ENCODE measurements at regions not wholly inside any gene's neighbourhood (a gene's known extent, or its start where the extent isn't known, plus 50 kb on each side); places are given as distances from the start of the nearest gene placed in this dataset.

GRCh38 chr20:50395914-50396488 is 114.2 kb upstream of the PTPN1 start:
- no peak for DNase-seq

GRCh38 chr20:50396623-50397022 is 113.6 kb upstream of the PTPN1 start:
- DNase-seq, result no peak

GRCh38 chr20:50397058-50397457 is 113.1 kb upstream of the PTPN1 start:
- no peak for DNase-seq

- DNase-seq, result no peak
Observed at GRCh38 chr20:50398064-50398463, 112.1 kb upstream of the PTPN1 start.

GRCh38 chr20:50398471-50398820 is 111.7 kb upstream of the PTPN1 start:
- DNase-seq, result no peak

DNA sequence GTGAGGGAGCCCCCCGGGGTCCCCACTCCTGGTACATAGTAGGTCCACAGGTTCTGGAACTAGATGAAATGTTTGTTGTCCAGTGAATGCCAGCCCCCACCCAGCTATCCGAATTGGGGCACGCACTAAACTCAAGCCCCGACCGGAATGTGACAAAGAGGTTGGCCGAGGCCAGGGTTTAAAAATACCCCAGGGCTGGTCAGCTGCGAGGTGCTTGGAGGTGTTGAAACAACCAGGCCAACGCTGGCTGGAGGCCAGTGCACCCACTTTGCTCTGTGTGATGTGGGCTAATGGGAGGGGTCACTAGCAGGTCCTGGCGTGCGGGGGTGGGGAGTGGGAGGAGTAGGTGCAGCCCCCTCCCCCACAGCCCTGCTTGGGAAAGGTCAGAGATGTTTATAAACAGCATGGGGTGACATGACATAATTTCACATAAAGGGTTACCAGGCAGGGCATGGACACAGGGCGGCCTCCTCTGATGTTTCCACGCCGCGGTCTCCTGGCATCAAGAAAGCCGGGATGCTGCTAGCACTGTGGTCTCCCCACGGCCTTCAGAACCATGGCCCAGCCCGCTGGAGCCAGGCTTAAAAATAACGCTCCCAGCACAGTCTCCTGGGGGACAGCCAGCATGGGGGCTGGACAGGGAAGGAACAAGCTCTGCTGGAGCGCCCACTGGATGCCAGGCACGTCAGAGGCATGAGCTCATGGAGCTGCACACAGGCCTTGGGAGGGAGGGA is 111.2 kb upstream of the PTPN1 start:
- peak; percentile 52 for DNase-seq

- no peak for DNase-seq
Observed at GRCh38 chr20:50399555-50399916, 110.6 kb upstream of the PTPN1 start.

GRCh38 chr20:50399917-50400704 is 110.1 kb upstream of the PTPN1 start:
- no peak for DNase-seq

GRCh38 chr20:50400705-50401586 is 109.2 kb upstream of the PTPN1 start:
- no peak for DNase-seq

- no peak for DNase-seq
Observed at GRCh38 chr20:50401587-50402418, 108.4 kb upstream of the PTPN1 start.

GRCh38 chr20:50403565-50404418 is 106.4 kb upstream of the PTPN1 start:
- DNase-seq, result no peak

DNA sequence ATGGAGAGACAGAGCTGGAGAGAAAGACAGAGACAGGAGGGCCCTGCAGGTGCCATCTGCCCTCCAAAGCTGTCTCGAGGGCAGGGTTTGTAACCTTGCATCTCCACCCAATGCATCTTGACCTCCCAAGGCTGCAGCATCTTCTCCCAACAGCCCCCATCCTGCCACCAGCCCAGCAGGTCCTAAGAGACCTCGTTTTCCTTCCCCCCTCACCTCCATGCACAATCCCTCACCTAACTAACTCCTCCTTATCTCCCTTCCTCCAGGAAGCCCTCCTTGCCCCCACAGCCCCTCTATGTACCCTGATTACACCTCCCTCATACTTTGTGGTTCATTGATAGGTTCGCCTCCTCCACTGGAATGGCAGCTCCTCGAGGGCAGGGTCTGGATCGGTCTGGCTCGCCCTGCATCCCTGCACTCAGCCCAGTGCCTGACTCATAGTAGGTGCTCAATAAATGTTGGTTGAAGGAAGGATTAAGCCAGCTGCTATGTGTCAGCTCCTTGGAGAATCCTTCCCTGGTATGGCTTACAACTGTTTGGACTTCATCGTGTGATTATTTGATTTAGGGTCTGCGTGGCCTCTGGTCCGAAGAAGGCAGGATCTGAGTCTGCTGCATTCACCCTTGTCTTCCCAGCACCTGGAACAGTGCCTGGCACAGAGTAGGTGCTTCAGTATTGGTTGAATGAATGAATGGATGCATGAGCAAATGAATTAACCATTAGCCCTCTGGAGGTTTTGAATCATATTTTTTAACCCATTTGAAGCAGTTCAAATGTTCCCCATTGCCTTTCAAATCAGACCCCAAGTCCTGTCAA is 105.6 kb upstream of the PTPN1 start:
- no peak for DNase-seq

- no peak for DNase-seq
Observed at GRCh38 chr20:50405235-50405914, 104.8 kb upstream of the PTPN1 start.

DNA sequence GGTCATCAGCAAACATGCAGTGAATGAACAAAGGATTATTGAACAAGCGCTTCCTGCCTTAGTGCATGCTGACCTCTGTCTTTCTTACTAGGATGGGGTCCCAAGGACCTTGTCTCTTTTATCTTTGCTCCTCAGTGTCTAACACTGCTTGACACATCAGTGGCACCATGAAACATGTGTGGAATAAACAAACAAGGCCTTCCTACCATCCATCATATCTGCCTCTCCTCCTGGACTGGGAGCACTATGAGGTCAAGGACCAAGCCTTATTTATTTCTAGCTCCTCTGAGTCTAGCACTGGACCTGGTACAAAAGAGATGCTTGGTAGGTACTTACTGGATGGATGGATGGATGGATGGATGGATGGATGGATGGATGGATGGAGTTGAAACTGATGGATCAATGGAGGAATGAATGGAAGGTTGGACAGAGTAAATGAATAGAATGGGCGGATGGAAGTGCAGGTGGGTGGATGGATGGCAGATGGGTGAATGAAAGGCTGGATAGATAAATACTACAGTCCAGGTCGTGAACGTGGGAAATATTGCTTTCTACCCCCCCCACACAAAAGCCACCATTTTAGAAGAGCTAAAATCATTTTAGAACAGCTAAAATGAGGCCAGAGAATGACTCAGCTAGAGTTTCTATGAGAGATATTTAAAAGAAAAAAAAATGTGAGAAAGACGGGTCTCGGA is 104.1 kb upstream of the PTPN1 start:
- DNase-seq, result no peak

GRCh38 chr20:50406610-50407136 is 103.5 kb upstream of the PTPN1 start:
- DNase-seq, result no peak

DNA sequence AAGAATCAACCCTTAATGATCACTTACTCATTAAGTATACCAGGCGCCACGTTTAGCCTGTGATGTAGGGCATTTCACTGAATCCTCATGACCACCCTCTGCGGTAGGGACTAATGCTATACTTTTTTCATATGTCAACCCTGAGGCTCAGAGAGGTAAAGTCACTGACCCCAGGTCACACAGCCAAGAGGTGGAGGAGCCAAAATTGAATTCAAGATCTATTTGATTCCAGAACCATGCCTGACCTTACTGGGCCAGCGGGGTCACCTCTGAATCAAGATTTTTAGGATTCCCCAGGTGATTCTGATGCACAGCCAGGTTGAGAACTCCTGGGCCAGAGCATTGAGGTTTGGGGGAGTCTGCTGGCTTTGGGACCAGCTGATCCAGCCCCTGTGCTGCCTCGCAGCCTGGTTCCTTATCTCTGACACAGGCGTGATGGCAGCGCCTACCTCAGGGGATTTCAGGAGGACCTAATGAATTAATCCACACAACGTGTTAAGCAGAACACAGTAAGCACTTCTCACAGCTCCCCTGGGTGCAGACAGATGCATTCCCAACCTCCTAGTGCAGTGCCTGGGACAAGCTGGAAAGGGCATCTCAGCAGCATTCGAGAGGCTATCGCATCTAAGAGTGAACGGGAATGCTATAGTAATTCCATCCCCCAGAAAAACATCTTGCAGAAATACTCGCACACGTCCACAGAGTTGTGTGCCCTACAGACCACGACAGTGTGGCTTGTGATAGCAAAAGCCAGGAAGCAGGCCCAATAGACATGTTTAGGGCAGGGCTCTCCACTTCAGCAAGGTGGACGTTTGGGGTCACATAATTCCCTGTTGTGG is 101.4 kb upstream of the PTPN1 start:
- no peak for DNase-seq

DNA sequence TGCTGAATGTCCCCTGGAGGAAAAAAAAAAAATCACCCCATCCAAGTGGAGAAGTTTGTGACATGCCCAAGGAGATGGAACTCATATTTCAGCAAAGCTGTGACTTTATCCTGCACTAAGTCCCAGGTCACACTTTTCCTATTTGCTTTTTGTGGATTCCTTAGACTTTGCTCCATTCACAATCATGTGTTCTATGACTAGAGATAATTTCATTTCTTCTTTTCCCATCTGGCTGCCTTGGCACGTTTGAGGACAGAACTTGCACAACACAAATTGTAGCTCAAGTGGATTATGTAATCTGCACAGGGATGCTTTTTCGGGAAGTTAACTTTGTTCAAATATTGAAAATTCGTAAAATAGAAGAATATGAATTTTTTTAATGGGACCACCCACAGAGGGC is 100.7 kb upstream of the PTPN1 start:
- no peak for DNase-seq

DNA sequence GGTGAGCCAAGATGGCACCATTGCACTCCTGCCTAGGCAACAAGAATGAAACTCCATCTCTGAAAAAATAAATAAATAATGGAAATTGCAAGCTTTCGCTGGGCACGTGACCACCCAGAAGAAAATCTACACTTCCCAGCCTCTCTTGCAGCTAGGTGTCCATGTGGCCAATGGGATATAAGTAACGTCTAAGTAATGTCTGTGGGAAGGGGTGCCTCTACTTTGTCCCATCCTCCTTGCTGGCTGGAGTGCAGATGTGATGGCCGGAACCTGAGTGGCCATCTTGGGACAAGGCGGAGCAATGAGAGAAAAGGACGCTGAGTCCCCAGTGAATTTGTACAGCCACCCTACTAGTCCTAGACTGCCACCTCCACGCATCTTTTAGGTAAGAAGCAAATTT is 99.8 kb upstream of the PTPN1 start:
- no peak for DNase-seq

All from midbrain (tissue), 1 donor.